Panc1 (cell line): ENCODE measurements at regions not wholly inside any gene's neighbourhood (a gene's known extent, or its start where the extent isn't known, plus 50 kb on each side); places are given as distances from the start of the nearest gene placed in this dataset.

Experiments used
- TCF7L2 ChIP-seq: IDR thresholded peaks from 2 replicates; pipeline ENCODE4 v1.6.1; 2011; ENCODE audit warnings: mild to moderate bottlenecking, low read depth, low read length, inconsistent platforms
- TF ChIP-seq, protein P1 (sequence below): fragments of 450-650 bp; IDR thresholded peaks from 2 replicates; pipeline ENCODE4 v1.5.1; 2017; ENCODE audit warnings: mild to moderate bottlenecking
- TF ChIP-seq, protein P2 (sequence below), 2 experiments: IDR thresholded peaks; 2 replicates each; pipeline ENCODE4 v1.6.1; 2011 to 2012; ENCODE audit warnings: low read depth in 2 of 2, control low read depth in 1 of 2, low read length in 1 of 2, mild to moderate bottlenecking in 1 of 2, moderate library complexity in 1 of 2; ENCODE audit not compliant: insufficient read depth in 1 of 2

DNA sequence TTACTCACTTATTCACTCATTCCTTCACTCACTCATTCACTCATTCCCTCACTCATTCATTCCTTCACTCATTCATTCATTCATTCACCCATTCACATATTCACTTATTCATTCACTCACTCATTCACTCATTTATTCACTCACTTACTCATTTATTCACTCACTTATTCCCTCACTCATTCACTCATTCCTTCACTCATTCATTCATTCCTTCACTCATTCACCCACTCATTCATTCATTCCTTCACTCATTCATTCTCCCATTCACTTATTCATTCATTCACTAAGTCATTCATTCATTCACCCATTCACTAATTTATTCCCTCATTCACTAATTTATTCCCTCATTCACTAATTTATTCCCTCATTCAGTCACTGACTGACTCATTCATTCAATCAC, 127.6 kb downstream of the EDN3 start:
- TF ChIP-seq, protein P1, sequence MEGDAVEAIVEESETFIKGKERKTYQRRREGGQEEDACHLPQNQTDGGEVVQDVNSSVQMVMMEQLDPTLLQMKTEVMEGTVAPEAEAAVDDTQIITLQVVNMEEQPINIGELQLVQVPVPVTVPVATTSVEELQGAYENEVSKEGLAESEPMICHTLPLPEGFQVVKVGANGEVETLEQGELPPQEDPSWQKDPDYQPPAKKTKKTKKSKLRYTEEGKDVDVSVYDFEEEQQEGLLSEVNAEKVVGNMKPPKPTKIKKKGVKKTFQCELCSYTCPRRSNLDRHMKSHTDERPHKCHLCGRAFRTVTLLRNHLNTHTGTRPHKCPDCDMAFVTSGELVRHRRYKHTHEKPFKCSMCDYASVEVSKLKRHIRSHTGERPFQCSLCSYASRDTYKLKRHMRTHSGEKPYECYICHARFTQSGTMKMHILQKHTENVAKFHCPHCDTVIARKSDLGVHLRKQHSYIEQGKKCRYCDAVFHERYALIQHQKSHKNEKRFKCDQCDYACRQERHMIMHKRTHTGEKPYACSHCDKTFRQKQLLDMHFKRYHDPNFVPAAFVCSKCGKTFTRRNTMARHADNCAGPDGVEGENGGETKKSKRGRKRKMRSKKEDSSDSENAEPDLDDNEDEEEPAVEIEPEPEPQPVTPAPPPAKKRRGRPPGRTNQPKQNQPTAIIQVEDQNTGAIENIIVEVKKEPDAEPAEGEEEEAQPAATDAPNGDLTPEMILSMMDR, result no peak
- TF ChIP-seq, protein P2, sequence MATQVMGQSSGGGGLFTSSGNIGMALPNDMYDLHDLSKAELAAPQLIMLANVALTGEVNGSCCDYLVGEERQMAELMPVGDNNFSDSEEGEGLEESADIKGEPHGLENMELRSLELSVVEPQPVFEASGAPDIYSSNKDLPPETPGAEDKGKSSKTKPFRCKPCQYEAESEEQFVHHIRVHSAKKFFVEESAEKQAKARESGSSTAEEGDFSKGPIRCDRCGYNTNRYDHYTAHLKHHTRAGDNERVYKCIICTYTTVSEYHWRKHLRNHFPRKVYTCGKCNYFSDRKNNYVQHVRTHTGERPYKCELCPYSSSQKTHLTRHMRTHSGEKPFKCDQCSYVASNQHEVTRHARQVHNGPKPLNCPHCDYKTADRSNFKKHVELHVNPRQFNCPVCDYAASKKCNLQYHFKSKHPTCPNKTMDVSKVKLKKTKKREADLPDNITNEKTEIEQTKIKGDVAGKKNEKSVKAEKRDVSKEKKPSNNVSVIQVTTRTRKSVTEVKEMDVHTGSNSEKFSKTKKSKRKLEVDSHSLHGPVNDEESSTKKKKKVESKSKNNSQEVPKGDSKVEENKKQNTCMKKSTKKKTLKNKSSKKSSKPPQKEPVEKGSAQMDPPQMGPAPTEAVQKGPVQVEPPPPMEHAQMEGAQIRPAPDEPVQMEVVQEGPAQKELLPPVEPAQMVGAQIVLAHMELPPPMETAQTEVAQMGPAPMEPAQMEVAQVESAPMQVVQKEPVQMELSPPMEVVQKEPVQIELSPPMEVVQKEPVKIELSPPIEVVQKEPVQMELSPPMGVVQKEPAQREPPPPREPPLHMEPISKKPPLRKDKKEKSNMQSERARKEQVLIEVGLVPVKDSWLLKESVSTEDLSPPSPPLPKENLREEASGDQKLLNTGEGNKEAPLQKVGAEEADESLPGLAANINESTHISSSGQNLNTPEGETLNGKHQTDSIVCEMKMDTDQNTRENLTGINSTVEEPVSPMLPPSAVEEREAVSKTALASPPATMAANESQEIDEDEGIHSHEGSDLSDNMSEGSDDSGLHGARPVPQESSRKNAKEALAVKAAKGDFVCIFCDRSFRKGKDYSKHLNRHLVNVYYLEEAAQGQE (IDR thresholded peaks at IDR 0.05; ENCODE audit: insufficient read depth in 1 of 2, low read depth in 2 of 2, low read length in 1 of 2), result no peak
- no peak for TF ChIP-seq TCF7L2
